Left ventricle myocardium superior (tissue), 1 donor: ENCODE measurements at regions not wholly inside any gene's neighbourhood (a gene's known extent, or its start where the extent isn't known, plus 50 kb on each side); places are given as distances from the start of the nearest gene placed in this dataset.

Source experiments
- ATAC-seq: fragments of 200-7000 bp; cut with Tn5 transposase; one replicate; pipeline ENCODE4 v1.9.1; 2020; ENCODE audit warnings: mild to moderate bottlenecking, moderate library complexity
- DNase-seq: peaks from one replicate; pipeline ENCODE4 v3.0.0-alpha.2; 2020
- intact Hi-C: fragments of 100-400 bp; cut with micrococcal nuclease; formaldehyde crosslinking; loops from one replicate; pipeline ENCODE4 v1.11.0; 2022
- donor health status: DM: no; HTN: yes; CAD: no; lungs with severe emphysema.

DNA sequence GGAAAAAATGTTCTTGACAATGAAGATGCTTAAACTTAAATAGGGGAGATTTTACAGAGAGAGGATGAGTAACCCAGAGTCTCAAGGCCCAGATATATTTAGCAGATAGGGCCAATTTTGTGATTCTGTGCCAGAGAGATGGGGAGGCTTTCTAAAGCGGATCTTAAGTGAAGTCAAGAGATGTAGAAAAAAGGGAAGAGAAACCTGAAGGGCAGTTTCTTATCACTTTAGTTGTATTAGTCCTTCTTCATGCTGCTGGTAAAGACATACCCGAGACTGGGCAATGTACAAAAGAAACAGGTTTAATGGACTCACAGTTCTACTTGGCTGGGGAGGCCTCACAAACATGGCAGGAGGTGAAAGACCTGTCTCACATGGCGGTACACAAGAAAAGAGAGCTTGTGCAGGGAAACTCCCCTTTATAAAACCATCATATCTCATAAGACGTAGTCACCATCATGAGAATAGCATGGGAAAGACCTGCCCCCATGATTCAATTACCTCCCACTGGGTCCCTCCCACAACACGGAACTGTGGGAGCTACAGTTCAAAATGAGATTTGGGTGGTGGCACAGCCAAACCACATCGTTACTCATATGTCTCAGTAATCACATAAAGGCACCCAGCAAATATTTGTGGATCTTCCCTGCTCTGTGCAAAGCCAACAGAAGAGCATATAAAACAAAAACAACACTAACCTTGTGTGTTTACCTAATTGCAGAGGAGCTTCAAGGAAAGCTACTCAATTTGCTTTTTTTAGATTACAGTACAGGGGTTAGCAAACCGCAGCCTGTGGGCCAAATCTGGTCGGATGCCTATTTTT, 102.6 kb upstream of the MYCBP2 start:
- DNase-seq (no peak), ATAC-seq (no peak)
- intact Hi-C loops: no loop called here

GRCh38 chr13:77425705-77426104, 98.8 kb upstream of the MYCBP2 start:
- DNase-seq (no peak), ATAC-seq (no peak)
- intact Hi-C loops: no loop called here

DNA sequence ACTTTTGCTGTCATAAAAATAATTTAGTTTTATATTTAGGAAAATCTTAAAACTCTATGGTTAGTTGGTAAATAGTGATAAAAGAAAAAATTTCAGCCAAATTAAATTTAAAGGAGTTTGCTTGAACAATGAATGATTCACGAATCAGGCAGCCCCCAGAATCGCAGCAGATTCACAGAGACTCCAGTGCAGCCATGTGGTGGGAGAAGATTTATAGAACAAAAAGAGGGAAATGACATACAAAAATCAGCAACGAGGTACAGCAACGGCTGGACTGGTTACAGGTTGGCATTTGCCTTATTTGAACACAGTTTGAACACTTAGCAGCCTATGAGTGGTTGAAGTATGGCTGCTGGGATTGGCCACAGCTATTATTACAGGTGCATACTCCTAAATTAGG, 96.4 kb upstream of the MYCBP2 start:
- ATAC-seq: no peak
- intact Hi-C loops: no loop called here

GRCh38 chr13:77422724-77423123, 95.8 kb upstream of the MYCBP2 start:
- intact Hi-C loops: no loop called here
- DNase-seq: no peak
- ATAC-seq: no peak

More for the DNA sequence above, 96.4 kb upstream of the MYCBP2 start:
- DNase-seq: no peak

DNA sequence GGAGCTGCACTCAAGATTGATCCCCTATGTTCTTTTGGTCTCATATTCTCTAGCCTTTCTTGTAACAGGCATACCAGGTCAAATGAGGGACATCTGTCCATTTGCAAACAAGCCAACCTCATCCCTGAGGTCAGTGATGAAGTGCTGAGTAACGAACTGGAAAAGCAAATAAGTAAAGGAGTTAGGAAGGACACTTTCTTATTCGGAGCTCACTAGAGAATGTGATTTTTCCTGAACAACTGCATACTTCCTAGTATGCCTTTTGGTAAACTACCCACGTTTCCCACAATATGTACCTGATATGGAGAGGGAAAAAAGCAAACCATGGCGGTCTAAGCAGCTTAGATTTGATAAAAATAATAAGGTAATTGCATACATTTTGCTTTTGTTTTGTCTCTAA, 91.0 kb upstream of the MYCBP2 start:
- no peak for DNase-seq
- ATAC-seq: no peak
- intact Hi-C loops: no loop called here

DNA sequence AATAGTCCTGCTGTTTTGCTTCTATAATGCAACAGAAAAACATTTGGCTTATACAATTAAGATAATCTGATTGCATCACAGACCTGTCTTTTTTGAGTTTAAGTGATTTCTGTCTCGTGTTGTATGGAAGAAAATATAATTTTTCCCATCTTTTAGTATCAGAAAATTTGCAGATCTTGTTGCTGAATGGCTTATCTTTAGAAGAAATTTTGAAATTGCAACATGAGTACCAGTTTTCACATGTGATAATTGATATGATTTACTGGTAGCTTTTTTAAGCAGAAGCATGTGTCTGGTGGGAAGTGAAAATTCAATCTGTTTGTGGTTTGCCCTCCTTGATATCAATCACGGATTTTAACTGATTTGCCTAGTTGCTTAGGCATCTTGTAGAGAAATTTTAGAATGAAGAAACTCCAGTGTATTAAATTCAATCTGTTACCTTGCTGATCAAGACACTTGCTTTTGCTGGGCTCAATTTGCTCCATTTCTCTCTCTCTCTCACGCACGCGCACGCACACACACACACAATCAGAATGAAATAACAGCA, 89.8 kb upstream of the MYCBP2 start:
- intact Hi-C loops: no loop called here
- no peak for ATAC-seq
- no peak for DNase-seq

GRCh38 chr13:77415253-77416071, 88.6 kb upstream of the MYCBP2 start:
- ATAC-seq (peak; percentile 21), DNase-seq (no peak)
- intact Hi-C loops: no loop called here

DNA sequence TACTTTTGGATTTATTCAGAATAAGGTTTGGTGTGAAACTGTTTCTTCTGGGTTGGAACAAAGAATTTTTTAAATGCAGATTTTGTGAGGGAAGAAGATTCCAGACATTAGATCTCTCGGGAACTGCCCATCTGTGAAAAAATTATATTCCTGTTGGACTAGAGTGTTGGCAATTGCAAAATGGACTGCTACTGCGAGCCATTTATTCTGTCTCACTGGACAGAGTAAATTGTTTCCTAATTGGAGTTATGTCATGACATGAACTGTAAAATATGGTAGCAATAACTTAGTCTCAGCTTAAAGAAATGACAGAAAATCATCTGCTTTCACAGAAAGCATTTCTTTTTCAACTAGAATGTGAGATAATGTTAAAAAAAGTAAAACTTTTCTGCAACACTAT, 86.0 kb upstream of the MYCBP2 start:
- no peak for ATAC-seq
- DNase-seq: no peak
- intact Hi-C loops: no loop called here

DNA sequence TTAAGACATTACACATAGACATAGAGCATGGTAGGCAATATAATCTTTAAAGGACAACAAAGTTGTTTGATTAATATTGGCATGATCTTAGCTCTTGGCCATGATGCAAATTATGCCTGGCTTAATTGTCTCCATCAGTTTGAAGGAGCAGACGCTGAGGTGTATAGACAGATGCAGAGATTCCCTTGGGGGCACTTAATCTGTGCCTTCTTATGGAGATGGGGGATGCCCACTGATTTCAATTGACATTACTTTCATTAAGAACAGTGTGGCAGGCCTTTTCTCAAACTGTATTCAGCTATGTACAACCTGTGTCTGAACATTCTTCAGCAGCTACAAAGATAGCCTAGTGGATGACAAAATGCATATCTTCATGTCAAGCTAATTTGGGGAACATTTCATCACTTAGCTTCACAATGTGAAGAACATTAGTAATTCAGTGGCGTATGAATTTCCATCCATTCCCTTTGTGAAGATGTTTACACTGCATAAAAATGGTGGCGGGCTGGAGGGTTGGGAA, 85.3 kb upstream of the MYCBP2 start:
- ATAC-seq (no peak), DNase-seq (no peak)
- intact Hi-C loops: no loop called here

- intact Hi-C loops: no loop called here
- ATAC-seq (no peak), DNase-seq (no peak)
Measured at GRCh38 chr13:77409412-77409811, 82.5 kb upstream of the MYCBP2 start.

DNA sequence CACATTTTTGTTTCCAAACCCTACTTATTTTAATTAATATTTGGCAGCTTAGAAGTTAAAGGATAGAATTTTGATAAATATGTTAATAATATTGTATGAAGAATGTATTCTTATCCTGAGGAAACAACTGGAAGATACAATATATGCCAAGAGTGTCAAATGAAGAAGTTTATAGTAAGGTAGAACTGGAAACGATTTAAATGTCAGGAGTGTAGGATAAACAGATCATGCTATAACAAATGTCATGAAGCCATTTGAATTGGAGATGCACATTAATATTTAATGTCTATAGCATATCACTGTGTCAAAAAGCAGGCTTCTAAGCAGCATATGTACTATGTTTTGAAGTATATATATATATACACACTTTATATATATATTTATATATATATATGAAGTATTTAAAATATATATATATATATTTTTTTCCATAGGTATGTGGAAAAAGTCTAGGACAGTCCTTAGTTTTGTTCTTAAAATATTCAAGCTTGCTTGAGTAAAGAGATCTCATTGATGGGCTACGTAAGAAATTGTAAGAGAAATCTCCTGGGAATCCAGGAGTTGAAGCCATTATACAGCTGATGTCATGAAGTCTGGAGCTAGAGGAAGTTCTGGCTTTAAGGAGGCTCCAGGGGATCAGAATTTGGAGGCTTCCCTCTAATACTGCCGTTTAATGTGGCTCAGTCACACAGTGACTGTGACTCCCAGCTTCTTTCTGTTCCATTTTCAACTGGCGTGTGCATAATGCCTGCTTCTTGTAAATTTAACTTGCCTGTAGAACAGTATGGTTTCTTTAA, 79.9 kb upstream of the MYCBP2 start:
- ATAC-seq (no peak), DNase-seq (no peak)
- intact Hi-C loops: no loop called here

DNA sequence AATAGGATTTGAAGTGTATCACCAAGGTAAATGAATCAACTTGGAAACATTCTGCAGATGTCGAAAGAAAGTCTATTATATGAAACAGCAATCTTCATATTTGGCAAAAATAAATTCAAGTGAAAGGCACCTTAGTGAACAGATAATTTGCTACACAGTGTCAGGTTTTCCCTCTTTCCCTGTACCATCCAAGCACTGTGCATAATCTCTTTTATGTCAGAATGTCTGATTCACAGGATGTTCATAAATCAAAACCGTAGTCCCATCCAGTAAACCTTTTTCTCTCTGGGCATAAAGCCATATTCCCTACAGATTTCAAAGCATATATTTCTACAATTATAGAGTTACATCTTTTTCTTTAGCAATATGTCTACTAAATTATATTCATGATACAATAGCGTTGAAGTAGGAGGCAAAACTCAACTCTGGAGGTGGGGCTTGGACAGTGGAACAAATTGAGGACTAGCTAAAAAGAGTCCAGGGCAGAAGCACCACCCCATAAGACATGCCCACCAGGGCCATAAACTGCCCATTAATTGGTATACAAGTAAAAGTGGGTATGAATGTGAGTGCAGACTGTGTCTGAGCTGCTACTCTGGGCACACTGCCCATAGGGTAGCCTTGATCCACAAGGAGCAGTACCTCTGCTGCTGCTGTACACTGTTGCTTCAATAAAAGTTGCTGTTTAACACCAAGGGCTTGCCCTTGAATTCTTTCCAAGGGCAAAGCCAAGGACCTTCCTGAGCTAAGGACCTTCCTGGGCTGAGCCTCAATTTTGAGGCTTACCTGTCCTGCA, 72.1 kb upstream of the MYCBP2 start:
- DNase-seq (no peak), ATAC-seq (no peak)
- intact Hi-C loops: no loop called here

DNA sequence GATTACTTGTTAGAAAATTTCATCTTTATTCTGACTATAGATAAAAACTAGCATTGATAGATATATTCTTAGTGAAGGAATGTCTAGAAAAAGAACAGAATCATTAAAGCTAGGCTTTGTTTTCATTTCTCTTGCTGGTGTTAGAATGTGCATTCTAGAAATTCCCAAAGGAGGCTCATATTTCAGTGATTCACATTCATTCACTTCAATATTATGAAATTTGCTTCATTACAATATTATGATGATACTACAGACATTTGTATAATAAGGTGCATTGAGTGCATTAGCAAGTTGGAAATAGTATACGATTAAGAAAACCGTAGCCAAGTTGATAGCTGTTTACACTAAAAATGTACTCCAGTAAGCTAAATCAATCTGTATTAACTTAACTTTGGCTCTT, 70.7 kb upstream of the MYCBP2 start:
- intact Hi-C loops: no loop called here
- DNase-seq (no peak), ATAC-seq (no peak)

- DNase-seq (no peak), ATAC-seq (no peak)
- intact Hi-C loops: no loop called here
Measured at GRCh38 chr13:77391475-77391874, 64.6 kb upstream of the MYCBP2 start.

- ATAC-seq: no peak
- intact Hi-C loops: no loop called here
- DNase-seq: no peak
Measured at GRCh38 chr13:77390391-77390790, 63.5 kb upstream of the MYCBP2 start.

- intact Hi-C loops: no loop called here
- no peak for ATAC-seq
- DNase-seq: no peak
Measured at GRCh38 chr13:77389625-77390000, 62.7 kb upstream of the MYCBP2 start.

DNA sequence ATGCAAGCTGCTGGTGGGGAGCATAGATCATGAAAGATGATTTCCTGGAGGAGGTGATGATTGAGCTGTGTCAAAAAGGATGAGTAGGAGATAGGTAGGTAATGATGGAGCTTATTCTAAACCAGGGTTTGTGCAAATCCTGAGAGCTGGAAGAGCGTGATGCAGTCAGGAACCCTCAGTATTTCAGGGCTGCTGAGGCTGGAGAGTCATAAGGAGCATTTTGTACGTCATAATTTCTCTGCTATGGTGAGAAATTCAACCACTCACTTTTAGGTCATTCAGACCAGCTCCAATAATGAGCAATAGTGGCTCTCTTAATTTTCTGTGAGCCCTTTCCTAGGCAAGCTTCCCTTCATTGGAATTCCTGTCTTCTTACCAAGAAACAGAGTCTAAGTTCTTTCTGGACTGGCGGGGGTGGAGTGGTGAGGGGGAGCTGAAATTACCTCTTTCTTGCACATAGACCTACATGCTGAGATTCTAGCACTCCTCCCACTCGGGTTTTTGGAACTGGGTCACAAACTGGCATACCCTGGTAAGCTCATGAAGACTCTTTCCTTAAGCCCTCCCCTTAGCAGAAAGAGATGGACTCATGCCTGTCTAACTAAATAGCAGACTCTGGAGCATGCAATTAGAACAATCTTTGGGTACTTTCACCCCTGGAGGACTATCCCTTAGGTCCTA, 62.2 kb upstream of the MYCBP2 start:
- intact Hi-C loops: no loop called here
- DNase-seq (no peak), ATAC-seq (no peak)

- ATAC-seq: peak; percentile 37
- intact Hi-C loops: no loop called here
- no peak for DNase-seq
Measured at GRCh38 chr13:77387607-77388200, 60.8 kb upstream of the MYCBP2 start.
